GM18907 (cell line): ENCODE measurements at regions not wholly inside any gene's neighbourhood (a gene's known extent, or its start where the extent isn't known, plus 50 kb on each side); places are given as distances from the start of the nearest gene placed in this dataset.
"Not testable (repeated sequence)": the region's sequence is repeated elsewhere in the genome, so short reads cannot be mapped to it uniquely, and the experiment has no call there.

Experiments used
- ATAC-seq: cut with Tn5 transposase; IDR thresholded peaks from one replicate; pipeline ENCODE4 v1.9.1; 2021; ENCODE audit warnings: mild to moderate bottlenecking, moderate library complexity; ENCODE audit not compliant: unreplicated experiment

GRCh38 chr10:64881257-64881656, 1360.1 kb downstream of the REEP3 start:
- no peak for ATAC-seq

- ATAC-seq, result no peak
These were observed 1375.4 kb downstream of the REEP3 start for GRCh38 chr10:64896582-64896981.

- ATAC-seq, result not testable (repeated sequence)
These were observed 1385.1 kb downstream of the REEP3 start for GRCh38 chr10:64906311-64906710.

GRCh38 chr10:64924306-64924705, 1403.1 kb downstream of the REEP3 start:
- not testable (repeated sequence) for ATAC-seq

GRCh38 chr10:64952042-64952441, 1430.8 kb downstream of the REEP3 start:
- ATAC-seq, result no peak

- ATAC-seq, result no peak
These were observed 1435.2 kb downstream of the REEP3 start for GRCh38 chr10:64956441-64956840.

GRCh38 chr10:64959116-64959515, 1437.9 kb downstream of the REEP3 start:
- ATAC-seq, result no peak

GRCh38 chr10:64959883-64960282, 1438.7 kb downstream of the REEP3 start:
- no peak for ATAC-seq

- no peak for ATAC-seq
These were observed 1452.2 kb downstream of the REEP3 start for GRCh38 chr10:64973391-64973790.

- ATAC-seq, result no peak
These were observed 1454.9 kb downstream of the REEP3 start for GRCh38 chr10:64976150-64976549.

GRCh38 chr10:64977915-64978314, 1456.7 kb downstream of the REEP3 start:
- ATAC-seq, result no peak

GRCh38 chr10:64996886-64997285, 1475.7 kb downstream of the REEP3 start:
- no peak for ATAC-seq

GRCh38 chr10:65010845-65011244, 1489.6 kb downstream of the REEP3 start:
- ATAC-seq, result no peak

GRCh38 chr10:65017523-65017922, 1496.3 kb downstream of the REEP3 start:
- no peak for ATAC-seq

GRCh38 chr10:65024886-65025285, 1503.7 kb downstream of the REEP3 start:
- no peak for ATAC-seq

- no peak for ATAC-seq
These were observed 1509.1 kb downstream of the REEP3 start for GRCh38 chr10:65030263-65030662.

- no peak for ATAC-seq
These were observed 1511.9 kb downstream of the REEP3 start for GRCh38 chr10:65032867-65033769.

GRCh38 chr10:65033957-65034356, 1512.8 kb downstream of the REEP3 start:
- no peak for ATAC-seq

GRCh38 chr10:65040796-65041195, 1519.6 kb downstream of the REEP3 start:
- ATAC-seq, result no peak

GRCh38 chr10:65041307-65041706, 1520.1 kb downstream of the REEP3 start:
- ATAC-seq, result no peak

GRCh38 chr10:65042496-65042895, 1521.3 kb downstream of the REEP3 start:
- ATAC-seq, result no peak

- no peak for ATAC-seq
These were observed 1525.6 kb downstream of the REEP3 start for GRCh38 chr10:65046831-65047230.

- not testable (repeated sequence) for ATAC-seq
These were observed 1530.9 kb downstream of the REEP3 start for GRCh38 chr10:65052111-65052510.
